ENCODE measurements at regions not wholly inside any gene's neighbourhood (a gene's known extent, or its start where the extent isn't known, plus 50 kb on each side); places are given as distances from the start of the nearest gene placed in this dataset.

GRCh38 chr1:199033661-199034060 lies 394.8 kb downstream of the PTPRC start:
- Histone ChIP-seq H3K4me1 (ENCODE audit: control insufficient read depth in 5 of 5, insufficient read depth in 5 of 5, low read length in 5 of 5) (peaks cover 0 to 6% (median 0%) of the 10 kb centered on the region in 5 donors), H3K27me3 (ENCODE audit: control insufficient read depth in 3 of 3, insufficient read depth in 3 of 3, low read length in 2 of 3) (no peaks in the 10 kb centered on the region), H3K36me3 (ENCODE audit: control insufficient read depth in 4 of 4, insufficient read depth in 4 of 4, low read length in 4 of 4) (no peaks in the 10 kb centered on the region), H3K4me3 (no peak overlapping the region), H3K27ac (ENCODE audit: low read depth in 1 of 2, low read length in 1 of 2) (no peak overlapping the region), H3K9me3 (ENCODE audit: control insufficient read depth in 4 of 4, insufficient read depth in 3 of 4, low read length in 3 of 4) (peaks cover 0 to 2% (median 0%) of the 10 kb centered on the region in 4 donors), H3K9ac (ENCODE audit: insufficient read depth in 1 of 2, low read length in 2 of 2) (no peak overlapping the region)
- TF ChIP-seq CTCF (IDR thresholded peaks at IDR 0.05; ENCODE audit: control extremely low read depth, extremely low read depth): no peak
- ATAC-seq (ENCODE audit: insufficient read depth, low FRiP score): no peak
- no peak for DNase-seq

GRCh38 chr1:199038156-199038555 lies 399.3 kb downstream of the PTPRC start:
- ATAC-seq (ENCODE audit: insufficient read depth, low FRiP score): no peak

GRCh38 chr1:199040076-199040905 lies 401.5 kb downstream of the PTPRC start:
- 58 to 60% methylated on average over 1 of the region's 1 CpG for WGBS, 2 donors
- no peaks in the 10 kb centered on the region for H3K9me3 ChIP-seq (ENCODE audit: control insufficient read depth in 4 of 4, insufficient read depth in 3 of 4, low read length in 3 of 4)
- no peak overlapping the region for H3K27ac ChIP-seq (ENCODE audit: low read depth in 1 of 2, low read length in 1 of 2)
- H3K9ac ChIP-seq (ENCODE audit: insufficient read depth in 1 of 2, low read length in 2 of 2): no peak overlapping the region
- TF ChIP-seq CTCF (IDR thresholded peaks at IDR 0.05; ENCODE audit: control extremely low read depth, extremely low read depth): no peak
- DNase-seq (no peak), ATAC-seq (ENCODE audit: insufficient read depth, low FRiP score) (no peak)
- no peaks in the 10 kb centered on the region for H3K36me3 ChIP-seq (ENCODE audit: control insufficient read depth in 4 of 4, insufficient read depth in 4 of 4, low read length in 4 of 4)
- H3K4me3 ChIP-seq: no peak overlapping the region
- no peaks in the 10 kb centered on the region for H3K27me3 ChIP-seq (ENCODE audit: control insufficient read depth in 3 of 3, insufficient read depth in 3 of 3, low read length in 2 of 3)
- peaks cover 0 to 6% (median 0%) of the 10 kb centered on the region in 5 donors for H3K4me1 ChIP-seq (ENCODE audit: control insufficient read depth in 5 of 5, insufficient read depth in 5 of 5, low read length in 5 of 5)

More at GRCh38 chr1:199038156-199038555, 399.3 kb downstream of the PTPRC start:
- Histone ChIP-seq H3K27me3 (ENCODE audit: control insufficient read depth in 3 of 3, insufficient read depth in 3 of 3, low read length in 2 of 3) (no peaks in the 10 kb centered on the region), H3K36me3 (ENCODE audit: control insufficient read depth in 4 of 4, insufficient read depth in 4 of 4, low read length in 4 of 4) (no peaks in the 10 kb centered on the region), H3K9me3 (ENCODE audit: control insufficient read depth in 4 of 4, insufficient read depth in 3 of 4, low read length in 3 of 4) (no peaks in the 10 kb centered on the region), H3K4me1 (ENCODE audit: control insufficient read depth in 5 of 5, insufficient read depth in 5 of 5, low read length in 5 of 5) (peaks cover 0 to 6% (median 0%) of the 10 kb centered on the region in 5 donors), H3K27ac (ENCODE audit: low read depth in 1 of 2, low read length in 1 of 2) (no peak overlapping the region), H3K4me3 (no peak overlapping the region), H3K9ac (ENCODE audit: insufficient read depth in 1 of 2, low read length in 2 of 2) (no peak overlapping the region)
- DNase-seq: no peak
- TF ChIP-seq CTCF (IDR thresholded peaks at IDR 0.05; ENCODE audit: control extremely low read depth, extremely low read depth): no peak
- 76 to 77% methylated on average over 3 of the region's 3 CpGs for WGBS, 2 donors

Data from lung (tissue), 11 donors.